Upper lobe of left lung (tissue), 4 donors: ENCODE measurements at regions not wholly inside any gene's neighbourhood (a gene's known extent, or its start where the extent isn't known, plus 50 kb on each side); places are given as distances from the start of the nearest gene placed in this dataset.

Experiments used
- POLR2A ChIP-seq, 4 donors: fragments of 450-650 bp; IDR thresholded peaks; one replicate each; pipeline ENCODE4 v1.5.1; 2016 to 2017; ENCODE audit warnings: antibody characterized with exemption in 4 of 4, mild to moderate bottlenecking in 2 of 4
- POLR2AphosphoS5 ChIP-seq, 2 donors: sonication (generic); formaldehyde crosslinking; IDR thresholded peaks; one replicate each; pipeline ENCODE4 v1.5.1; 2017; ENCODE audit warnings: antibody characterized with exemption in 2 of 2
- TF ChIP-seq, protein P1 (sequence below), 6 experiments: fragments of 450-650 bp in 4 of 6; fragments of 200-600 bp in 2 of 6; sonication (generic) in 2 of 6; IDR thresholded peaks; one replicate each; pipeline ENCODE4 v1.5.1; 2016 to 2019; ENCODE audit warnings: antibody characterized with exemption in 6 of 6

DNA sequence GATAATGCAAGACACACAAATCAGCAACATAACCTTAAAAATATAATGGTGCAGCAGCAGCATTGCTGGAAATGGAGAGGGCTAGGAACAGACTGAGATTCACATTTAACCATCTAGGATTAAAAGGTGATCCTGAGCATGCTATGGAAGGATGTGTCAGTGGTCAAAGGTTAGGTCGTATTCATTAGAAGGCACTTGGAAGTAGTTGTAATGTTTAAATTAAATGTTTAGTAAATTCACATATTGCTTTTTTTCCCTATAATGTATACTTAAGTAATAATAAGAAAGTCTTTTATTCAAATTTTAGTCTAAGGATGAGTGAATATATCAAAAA lies 368.6 kb upstream of the PDE3A start:
- TF ChIP-seq, protein P1, sequence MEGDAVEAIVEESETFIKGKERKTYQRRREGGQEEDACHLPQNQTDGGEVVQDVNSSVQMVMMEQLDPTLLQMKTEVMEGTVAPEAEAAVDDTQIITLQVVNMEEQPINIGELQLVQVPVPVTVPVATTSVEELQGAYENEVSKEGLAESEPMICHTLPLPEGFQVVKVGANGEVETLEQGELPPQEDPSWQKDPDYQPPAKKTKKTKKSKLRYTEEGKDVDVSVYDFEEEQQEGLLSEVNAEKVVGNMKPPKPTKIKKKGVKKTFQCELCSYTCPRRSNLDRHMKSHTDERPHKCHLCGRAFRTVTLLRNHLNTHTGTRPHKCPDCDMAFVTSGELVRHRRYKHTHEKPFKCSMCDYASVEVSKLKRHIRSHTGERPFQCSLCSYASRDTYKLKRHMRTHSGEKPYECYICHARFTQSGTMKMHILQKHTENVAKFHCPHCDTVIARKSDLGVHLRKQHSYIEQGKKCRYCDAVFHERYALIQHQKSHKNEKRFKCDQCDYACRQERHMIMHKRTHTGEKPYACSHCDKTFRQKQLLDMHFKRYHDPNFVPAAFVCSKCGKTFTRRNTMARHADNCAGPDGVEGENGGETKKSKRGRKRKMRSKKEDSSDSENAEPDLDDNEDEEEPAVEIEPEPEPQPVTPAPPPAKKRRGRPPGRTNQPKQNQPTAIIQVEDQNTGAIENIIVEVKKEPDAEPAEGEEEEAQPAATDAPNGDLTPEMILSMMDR (IDR thresholded peaks at IDR 0.05) = no peak
- TF ChIP-seq POLR2AphosphoS5 (IDR thresholded peaks at IDR 0.05) = no peak
- TF ChIP-seq POLR2A (IDR thresholded peaks at IDR 0.05) = no peak
